ENCODE measurements at regions not wholly inside any gene's neighbourhood (a gene's known extent, or its start where the extent isn't known, plus 50 kb on each side); places are given as distances from the start of the nearest gene placed in this dataset.
A peak's percentile ranks its signal among the peaks of the same experiment; 100 is the strongest.

DNA sequence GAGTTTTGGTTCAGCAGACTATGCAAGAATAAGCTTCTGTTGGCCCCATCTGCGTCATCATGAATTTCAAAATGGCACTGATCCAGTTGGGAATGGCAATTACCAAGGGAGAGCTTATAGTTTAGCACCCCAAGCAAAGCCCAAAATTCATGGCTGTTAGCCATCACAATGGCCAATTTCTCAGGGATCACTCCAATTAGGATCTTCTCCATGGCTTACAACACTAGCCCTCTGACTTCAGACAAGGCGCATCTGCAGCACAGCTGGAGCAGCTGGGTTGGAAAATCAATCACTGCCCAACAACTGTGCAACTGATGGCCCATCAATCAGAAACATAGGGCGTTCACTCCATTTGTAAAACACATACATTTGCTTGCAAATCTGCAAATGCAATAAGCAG lies 273.6 kb downstream of the SRBD1 start:
- no peak for DNase-seq

DNA sequence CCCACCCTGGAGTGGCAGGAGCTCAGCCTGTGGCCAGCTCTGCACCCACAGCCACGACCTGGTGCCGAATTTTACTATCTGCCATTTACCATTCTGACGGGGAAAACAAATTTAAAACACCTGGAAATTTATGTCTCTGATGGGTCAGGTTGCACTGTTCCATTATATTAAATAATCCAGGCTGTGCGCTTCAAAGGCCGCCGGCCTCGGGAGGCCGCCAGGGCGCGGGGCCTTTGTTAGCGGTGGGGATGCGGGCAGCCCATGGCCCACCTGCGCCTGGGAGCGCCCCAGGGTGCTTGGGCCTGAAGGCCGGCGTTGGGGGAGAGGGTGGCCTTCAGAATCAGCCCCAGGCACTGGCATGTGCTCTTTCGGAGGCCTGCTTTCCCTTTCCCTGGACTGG lies 276.9 kb downstream of the SRBD1 start:
- DNase-seq: no peak

DNA sequence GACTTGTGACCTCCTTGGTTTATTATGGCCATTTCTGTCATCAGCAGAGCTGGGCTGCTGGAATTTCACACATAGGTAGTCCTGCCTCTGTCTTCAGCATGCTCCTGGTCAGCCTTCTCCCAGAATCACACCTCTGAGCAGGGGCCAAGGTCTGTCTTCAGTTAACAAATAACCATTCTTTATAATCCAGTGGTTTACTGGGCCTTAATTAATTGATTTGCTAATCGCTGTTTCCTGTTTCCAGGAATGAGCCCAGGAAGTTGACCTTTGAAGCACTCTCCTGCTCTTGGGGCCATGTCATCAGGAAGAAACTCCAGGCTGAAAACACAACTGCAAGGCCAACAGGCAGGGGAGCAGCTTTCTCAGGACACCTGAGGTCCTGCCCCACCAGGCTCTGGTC lies 278.5 kb downstream of the SRBD1 start:
- DNase-seq: no peak

DNA sequence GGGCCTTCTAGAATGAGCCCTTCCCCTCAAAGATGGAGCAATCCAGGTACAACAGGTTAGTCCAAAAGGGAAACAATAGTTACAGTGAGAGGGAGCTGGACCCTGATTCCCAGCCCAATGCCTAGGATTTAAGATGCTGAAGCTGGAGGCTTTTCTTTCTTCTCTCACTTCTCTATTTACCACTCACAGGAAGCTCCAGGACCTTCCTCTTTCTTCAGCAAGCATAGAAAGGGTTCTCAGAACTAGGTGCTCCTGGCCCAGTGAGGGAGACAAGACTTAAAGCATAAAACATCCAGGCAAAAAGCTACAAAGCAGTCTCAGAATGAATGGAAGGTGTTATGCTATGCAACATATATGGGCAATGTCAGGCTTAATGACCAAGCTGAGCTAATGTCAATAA lies 279.0 kb downstream of the SRBD1 start:
- DNase-seq: no peak

DNA sequence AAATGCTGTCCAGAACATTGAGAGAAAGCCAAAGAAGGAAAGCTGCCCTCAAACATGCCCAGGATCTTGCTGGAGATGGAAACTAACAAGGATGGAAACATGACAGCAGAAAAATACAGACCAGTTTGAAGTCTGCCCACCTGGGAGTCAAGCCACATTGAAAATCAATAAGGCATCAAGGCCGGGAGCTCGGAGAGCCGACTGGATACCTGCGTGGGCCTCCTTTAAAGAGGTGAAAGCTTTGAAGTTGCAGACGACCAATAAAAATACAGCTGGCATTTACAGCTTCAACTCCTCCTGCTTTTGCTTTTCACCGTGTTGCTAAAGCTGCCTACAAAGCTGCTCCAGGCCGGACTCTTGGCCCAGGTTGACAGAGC lies 279.7 kb downstream of the SRBD1 start:
- DNase-seq: no peak

DNA sequence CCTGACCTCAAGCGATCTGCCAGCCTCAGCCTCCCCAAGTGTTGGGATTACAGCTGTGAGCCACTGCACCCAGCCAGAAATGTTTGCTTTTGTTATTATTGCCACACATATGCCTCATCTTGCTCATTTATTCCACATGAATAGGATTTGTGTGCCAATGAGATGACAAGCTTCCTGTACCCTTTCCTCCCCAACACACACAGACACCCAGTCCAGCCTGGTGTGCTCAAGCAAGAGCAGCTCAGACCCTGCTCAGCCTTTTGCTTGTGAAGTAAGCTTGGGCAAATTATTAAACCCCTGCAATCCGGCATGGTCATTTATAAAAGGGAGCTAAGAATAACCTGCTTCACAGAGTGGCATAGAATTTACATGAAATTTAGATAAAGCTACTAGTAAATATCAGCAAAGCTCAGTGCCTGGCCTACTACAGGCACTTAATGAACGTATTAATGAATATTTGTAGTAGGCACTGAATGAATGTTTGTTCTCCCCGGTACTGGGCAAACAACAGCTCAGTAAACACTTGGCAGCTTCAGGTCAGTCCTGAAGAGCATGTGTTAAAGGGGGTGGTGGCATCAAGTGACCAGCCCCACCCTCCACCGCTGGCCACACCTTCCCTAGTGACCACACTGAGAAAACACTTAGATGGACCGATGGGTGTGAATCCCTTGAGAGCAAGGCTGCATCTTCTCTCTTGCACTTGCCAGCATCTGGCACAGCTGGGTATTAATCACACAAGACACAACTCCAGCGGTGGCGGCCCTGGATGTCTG lies 280.2 kb downstream of the SRBD1 start:
- peak; percentile 7 to 43 for DNase-seq

DNA sequence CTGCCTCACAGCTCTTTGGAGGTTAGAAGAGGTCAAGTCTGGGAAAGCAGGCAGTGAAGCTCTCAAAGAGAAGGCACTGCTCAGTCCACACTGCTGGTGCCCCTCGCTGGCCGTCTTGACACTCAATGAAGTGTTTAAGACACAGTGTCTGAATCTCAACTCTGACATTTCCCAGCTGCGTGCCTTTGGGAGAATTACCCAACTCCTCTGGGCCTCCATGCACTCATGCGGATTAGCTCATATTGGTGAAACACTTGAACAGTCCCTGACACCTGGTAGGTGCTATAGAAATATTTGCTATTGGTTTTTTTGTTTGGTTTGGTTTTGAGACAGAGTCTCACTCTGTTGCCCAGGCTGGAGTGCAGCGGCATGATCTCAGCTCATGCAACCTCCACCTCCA lies 281.0 kb downstream of the SRBD1 start:
- no peak for DNase-seq

DNA sequence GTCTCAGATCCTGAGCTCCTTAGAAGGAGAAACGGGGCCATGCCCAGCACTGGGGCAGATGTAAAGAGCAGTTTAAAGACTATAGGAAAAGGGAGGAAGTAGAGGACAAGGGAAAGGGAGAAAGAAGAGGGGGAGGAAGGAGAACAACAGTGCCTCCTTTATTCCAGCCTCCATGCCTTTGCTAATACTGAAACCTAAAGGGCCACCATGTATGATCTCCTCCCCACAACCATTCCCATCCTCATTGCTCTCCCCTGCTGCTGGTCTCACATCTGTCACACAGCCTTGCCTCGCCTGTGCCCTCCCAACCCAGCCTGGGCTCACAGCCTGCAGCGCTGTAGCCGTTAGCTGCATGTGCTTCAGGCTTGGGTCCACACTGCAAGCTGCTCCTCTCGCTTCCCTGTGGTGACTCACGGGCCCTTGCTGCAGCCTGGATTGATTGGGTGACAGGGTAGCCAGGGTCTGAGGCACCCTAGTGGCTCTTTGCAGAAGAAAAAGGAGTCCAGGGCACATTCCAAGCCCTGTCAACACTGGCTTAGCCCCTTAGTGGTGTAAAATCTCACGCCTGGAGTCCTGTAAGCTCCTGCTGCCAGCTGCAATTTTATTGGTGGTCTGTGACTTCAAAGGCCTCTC lies 281.9 kb downstream of the SRBD1 start:
- no peak for DNase-seq

DNA sequence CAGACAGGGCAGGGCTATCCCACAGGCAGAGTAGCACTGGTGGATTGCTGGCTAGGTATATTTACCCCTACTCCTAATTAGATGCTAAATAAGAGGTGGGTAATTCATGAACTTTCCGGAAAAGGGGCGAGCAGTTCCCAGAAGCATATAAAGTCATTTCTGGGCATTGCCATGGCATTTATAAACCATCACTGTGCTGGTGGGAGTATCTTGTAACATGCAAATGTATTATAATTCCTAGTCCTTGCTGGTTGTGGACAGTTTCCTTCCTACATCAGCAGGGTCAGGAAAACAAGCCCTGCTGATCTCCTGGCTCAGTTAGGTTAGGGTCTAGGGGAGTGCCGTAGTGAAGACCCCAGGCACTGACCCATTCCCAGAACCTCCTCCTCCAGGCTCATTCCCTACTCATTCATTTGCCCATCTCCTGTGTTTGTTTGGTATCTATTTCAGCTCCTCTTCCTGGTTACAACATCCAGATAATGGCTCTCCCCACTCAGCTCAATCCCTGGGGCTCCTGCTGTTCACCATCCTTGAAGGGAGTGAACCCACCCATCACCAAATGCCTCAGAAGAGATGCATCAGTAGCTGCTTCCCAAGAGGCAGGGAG lies 282.7 kb downstream of the SRBD1 start:
- peak in 1 of 2 experiments; percentile 4 for DNase-seq

DNA sequence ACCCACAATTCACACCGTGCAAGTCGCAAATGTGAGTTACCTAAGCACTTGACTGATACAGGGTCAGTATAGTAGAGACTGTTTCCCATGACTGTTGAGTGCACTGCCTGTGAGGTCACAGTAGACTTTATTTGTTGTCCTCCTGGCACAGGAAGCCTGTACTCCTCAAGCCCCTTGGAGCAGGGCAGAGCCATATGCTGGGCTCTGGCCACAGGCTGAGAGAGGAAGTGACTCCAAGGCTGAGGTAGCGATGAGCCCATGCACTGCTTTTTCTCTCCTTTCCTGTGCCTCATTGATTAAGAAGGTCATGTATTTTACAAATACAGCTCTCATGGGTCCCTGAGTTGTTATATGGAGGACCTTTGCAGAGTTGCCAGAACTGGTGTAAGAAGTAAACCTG lies 287.7 kb downstream of the SRBD1 start:
- DNase-seq: no peak

DNA sequence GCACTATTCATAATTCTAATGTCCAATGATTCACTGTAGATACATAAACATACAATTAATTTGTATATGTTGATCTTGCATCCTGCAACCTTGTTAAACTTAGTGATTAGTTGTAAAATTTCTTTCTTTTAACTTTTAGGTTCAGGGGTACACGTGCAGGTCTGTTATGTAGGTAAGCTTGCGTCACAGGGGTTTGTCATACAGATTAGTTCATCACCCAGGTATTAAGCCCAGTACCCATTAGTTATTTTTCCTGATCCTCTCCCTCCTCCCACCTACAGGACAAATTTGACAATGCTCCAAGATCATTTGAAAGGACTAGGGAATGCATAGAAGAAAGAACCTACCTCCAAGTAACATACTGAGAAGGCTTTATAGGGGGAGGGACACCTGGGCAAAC lies 290.1 kb downstream of the SRBD1 start:
- no peak for DNase-seq

DNA sequence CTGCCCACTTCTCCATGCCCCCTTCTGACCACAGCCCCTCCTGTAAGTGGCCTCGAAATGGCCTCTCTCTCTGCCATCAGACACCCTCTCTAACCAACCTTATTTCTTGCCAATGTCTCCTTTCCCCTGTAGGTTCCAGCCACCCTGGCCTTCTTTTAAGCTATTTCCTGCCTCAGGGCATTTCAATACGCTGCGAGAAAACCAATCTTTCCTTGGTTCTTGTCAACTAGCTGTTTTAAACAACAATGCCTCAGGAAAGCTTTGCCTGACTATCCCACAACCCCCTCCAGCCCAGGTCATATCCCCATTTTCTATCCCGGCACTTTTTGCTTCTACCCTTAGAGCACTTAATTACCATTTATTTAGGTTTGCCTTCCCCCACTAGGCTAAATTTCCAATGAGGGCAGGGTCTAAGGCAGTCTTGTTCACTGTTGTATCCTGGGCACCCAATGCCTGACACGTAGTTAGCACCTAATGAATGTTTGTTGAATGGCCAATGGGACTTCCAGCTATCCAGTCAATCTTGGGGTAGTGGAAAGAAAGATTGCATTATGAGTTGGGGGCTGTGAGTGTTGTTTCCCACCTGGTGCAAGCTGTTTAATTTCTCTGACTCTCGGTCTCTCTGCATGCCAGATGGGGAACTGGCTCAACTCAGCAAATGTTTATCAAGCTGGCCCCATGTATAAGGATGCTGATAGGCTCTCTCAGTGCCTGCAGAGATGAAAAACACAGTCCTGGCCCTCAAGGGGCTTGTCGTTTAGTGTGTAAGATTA lies 291.2 kb downstream of the SRBD1 start:
- DNase-seq: no peak

DNA sequence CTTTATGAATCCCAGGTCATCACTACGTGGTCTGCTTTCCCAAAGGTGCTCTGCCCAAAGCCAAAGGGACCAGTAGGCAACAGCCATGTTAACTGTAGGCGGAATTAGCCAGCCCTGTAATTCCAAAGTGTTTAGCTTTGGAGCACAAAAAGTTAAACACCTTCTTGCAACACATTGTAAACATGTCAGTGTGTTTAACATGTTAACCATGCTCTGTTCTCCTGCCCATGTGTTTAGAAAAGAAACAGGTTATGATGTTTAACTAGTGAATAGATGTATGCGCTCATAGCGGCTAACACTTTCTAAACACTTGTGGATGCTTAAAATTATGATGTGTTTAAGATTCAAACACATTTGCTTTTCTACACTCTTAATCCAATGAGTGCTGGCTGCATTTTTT lies 292.4 kb downstream of the SRBD1 start:
- DNase-seq: no peak

DNA sequence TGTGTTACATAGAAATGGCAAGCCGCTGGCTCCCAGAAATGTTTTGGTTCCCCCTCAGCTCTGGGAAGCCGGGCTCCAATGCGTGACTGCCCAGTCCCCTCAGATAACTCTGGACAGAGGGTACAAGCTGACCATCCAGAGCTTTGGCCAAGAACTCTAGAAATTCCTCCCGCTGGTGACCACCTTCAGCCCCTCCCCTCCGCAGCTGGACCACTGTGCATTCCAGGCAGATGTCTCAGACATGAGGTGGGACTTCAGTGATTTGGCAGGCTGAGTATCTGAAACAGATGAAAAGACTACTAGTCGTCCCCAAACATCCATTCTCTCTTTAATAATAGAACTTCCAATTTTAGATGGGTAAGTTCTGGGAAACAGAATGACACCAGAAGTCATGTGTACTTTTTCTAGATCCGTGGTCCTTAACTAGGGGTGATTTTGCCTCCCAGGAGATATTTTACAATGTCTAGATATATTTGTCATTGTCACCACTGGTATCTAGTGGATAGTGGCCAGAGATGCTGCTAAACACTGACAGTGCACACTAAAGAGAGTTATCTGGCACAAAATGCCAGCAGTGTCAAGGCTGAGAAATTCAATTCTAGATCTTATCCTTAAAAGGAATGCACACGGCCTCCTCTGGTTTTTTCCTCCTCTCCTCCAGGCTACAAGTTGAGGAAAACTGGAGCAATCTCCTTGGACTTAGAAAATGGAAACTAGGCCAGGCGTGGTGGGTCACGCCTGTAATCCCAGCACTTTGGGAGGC lies 294.3 kb downstream of the SRBD1 start:
- DNase-seq: no peak

DNA sequence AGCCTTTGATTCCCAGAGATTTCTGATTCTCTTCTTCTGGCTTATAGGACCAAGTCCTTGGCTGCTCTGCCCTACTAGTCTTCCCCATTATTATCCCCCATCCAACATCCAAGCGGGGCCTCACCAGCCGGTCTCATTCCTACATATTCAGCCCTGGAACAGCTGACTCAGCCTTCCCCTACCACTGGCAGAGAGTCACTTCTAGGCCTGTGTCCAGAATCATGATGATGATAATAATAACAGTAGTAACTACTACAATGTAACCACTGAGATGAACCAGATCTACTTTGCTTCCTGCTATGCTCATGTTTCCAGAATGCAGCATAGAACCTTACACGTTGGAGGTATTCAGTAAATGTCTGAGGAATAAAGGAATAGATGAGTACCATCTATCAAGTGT lies 295.2 kb downstream of the SRBD1 start:
- DNase-seq: no peak

DNA sequence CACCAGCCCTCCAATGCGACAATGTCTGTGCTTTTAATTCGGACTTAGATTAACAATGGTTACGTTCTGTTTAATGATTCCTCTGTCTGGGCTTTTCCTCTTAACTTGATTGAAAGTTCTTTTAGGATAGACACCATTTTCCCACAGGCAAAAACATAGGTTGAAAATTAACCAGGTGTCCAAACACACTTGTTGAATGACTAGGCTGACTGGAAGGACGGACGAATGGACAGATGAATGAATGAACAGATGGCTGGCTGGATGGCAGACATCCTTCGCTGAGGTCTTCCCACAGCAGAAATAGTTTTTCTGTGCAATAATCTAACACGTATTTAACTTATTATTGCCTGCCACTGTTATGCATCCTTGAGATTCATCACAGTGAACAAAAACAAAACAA lies 298.8 kb downstream of the SRBD1 start:
- no peak for DNase-seq

DNA sequence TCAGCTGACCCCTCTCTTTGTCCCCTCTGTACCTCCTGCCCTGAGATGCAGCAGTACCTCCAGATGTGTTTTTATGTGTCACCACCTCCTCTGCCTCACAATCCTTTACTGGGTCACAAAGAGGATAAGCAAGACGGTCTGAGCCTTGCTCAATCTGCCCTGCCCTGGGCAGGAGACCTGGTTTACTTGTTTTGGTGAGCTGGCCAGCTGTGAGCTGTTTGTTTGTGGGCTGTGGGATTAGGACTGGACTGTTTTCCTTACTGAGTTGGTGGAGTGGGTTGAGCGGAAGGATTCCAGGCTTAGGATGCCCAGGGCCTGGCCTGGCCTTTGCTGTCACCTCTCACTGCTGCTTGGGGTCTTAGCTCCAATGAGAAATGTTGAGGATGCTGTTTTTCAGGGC lies 299.5 kb downstream of the SRBD1 start:
- DNase-seq: no peak

DNA sequence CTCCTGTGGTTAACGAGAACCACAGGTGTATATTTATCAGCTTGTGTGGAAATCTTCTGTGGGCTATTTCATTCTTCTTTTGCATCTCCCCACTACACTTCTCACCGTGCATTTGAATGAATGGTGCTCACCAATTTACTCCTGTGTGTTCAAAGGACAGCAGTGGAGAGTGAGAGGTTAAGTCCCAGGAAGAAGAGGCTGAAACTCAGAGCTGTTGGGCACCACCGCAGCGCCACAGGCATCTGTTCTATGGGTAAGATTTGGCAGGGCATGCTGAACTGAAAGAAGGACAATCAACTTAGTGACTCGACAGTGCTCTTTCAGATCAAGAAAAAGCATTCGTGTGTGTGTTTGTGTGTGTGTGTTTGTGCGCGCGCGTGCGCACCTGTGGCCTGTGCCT lies 297.9 kb upstream of the SIX2 start:
- no peak for DNase-seq

DNA sequence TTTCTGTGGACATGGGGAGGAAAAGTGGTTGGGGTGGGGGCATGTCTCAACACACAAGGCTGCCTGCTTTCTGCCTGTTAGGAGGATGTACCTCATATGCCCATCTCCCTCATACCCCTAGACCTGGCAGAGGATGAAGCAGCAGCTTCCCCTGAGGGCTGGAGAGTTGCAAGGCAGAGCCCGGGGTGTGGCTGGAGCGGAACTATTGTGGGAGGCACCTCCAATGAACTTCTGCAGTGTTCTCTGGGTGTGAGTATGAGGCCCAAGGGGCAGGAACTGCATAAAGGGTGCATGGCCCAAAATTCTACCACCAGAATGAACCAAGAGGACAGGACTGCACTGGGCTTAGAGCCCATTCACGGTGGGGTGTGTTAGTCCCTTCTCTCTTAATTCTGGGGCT lies 296.3 kb upstream of the SIX2 start:
- DNase-seq: no peak

DNA sequence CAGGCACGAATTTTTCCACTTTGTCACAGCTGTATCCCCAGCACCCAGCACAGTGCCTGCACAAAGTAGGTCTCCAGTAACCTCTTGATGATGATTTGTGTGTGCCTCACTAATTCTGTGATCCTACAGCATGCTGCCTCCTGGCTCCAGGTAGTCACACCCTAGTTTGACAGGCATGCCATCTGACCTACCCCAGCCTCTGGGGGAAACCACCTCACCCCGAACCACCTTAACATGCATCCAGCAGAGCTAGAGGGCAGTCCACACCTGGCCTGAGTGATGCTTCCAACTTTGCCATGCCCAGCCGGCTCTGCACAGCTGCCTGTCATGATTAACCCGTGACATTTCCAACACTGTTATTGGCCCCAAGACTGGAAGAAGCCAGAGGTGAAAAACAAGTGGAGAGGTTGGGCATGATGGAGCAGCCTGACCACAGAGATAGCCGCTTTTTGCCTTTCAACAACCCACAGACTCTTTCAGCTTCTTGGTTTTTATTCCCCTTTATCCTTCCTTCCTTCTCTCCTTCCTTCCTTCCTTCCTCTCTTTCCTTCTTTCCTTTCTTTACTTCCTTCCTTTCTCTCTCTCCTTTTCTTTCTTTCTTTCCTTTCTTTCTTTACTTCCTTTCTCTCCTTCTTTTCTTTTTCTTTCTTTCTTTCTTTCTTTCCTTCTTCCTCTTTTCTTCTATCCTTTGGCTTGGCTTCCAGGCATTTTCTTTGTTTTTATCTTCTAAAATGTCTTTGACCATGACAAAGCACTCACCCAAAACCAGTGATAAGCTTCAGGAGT lies 294.4 kb upstream of the SIX2 start:
- DNase-seq: no peak

DNA sequence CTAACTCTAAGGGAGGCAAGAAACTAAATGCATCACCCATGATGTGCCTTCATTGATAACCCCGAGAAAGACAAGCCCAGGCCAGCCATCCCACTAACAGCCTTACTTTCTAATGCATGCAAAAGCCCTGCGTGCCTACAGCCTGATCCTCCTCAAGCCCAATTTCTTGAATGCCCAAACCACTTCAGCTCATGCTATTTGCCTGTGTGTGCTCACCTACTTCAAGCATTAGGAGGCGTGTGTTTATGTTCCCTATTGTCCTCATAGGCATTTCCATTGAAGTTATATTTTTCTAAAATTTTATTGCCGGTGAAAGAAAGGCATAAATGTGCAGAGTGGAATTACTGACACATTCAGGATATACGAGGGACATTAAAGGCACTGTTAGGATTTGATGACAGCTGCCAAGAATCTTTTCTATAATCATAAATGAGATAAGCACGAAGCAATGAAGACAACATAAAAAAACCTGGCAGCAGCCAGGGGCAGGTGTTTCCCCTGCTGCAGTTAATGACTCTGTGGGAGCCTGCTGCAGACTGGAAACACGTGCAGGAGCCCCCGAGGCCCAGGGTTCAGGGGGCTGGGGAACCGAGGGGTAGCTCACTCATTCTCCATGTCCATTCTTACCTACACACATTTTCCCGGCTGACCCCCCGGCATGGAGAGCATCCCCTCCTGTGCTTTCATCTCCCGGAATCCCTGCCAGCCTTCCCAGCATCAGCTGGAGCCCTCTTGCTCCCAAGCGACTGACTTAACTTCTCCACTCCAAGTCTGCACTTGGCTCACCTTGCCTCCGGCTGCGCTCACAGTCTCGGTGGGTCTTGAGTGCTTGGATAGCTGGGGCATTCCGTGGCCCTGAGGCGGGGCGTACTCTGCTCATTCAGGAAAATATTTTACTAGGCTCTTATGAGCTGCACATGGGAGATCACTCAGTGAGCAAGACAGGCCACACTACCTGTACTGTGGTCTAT lies 292.3 kb upstream of the SIX2 start:
- no peak for DNase-seq

All from NCI-H526 (cell line).